GM23338 (cell line): ENCODE measurements at regions not wholly inside any gene's neighbourhood (a gene's known extent, or its start where the extent isn't known, plus 50 kb on each side); places are given as distances from the start of the nearest gene placed in this dataset.

Source experiments
- ATAC-seq: fragments of 200-7000 bp; cut with Tn5 transposase; 3 replicates; pipeline ENCODE4 v1.9.1; 2020
- DNase-seq: peaks from one replicate; pipeline ENCODE4 v3.0.0-alpha.2; 2015; ENCODE audit warnings: low spot score
- H2AFZ ChIP-seq: fragments of 200-600 bp; sonication (generic); 2 replicates; pipeline ENCODE4 v1.8.0; 2016; ENCODE audit warnings: antibody characterized with exemption, mild to moderate bottlenecking, moderate library complexity
- H3F3A ChIP-seq: fragments of 200-600 bp; sonication (generic); replicated peaks from 2 replicates; pipeline ENCODE4 v1.8.0; 2017; ENCODE audit warnings: antibody characterized with exemption, mixed run types, low read depth
- H3K27ac ChIP-seq: fragments of 200-600 bp; sonication (generic); 2 replicates; pipeline ENCODE4 v1.6.1; 2016; ENCODE audit warnings: low read depth
- H3K27me3 ChIP-seq: fragments of 200-600 bp; sonication (generic); 2 replicates; pipeline ENCODE4 v1.8.0; 2016; ENCODE audit warnings: mild to moderate bottlenecking, mixed run types, moderate library complexity; ENCODE audit not compliant: insufficient read depth
- H3K36me3 ChIP-seq: fragments of 200-600 bp; sonication (generic); 2 replicates; pipeline ENCODE4 v1.8.0; 2016; ENCODE audit warnings: mild to moderate bottlenecking; ENCODE audit not compliant: insufficient read depth
- H3K4me1 ChIP-seq: fragments of 200-600 bp; sonication (generic); 2 replicates; pipeline ENCODE4 v1.8.0; 2016; ENCODE audit warnings: mild to moderate bottlenecking, moderate library complexity; ENCODE audit not compliant: insufficient read depth
- H3K4me2 ChIP-seq: fragments of 200-600 bp; sonication (generic); 2 replicates; pipeline ENCODE4 v1.7.1; 2017; ENCODE audit warnings: mixed run types
- H3K4me3 ChIP-seq: fragments of 200-600 bp; sonication (generic); 2 replicates; pipeline ENCODE4 v1.6.1; 2016; ENCODE audit warnings: mixed run types
- H3K79me2 ChIP-seq: fragments of 200-600 bp; sonication (generic); replicated peaks from 2 replicates; pipeline ENCODE4 v1.8.0; 2017; ENCODE audit warnings: mild to moderate bottlenecking; ENCODE audit not compliant: insufficient read depth
- H3K9me2 ChIP-seq: fragments of 200-600 bp; sonication (generic); 2 replicates; pipeline ENCODE4 v1.8.0; 2017; ENCODE audit not compliant: insufficient read depth
- H4K20me1 ChIP-seq: fragments of 200-600 bp; sonication (generic); replicated peaks from 2 replicates; pipeline ENCODE4 v1.8.0; 2017; ENCODE audit warnings: mild to moderate bottlenecking; ENCODE audit not compliant: insufficient read depth
- H3K27ac Mint-ChIP-seq: 2 replicates; pipeline ENCODE4 v1.8.0; 2020; ENCODE audit warnings: inconsistent platforms, mild to moderate bottlenecking, moderate library complexity, mixed read lengths
- H3K27me3 Mint-ChIP-seq: 3 replicates; pipeline ENCODE4 v1.8.0; 2022; ENCODE audit warnings: low read depth, mild to moderate bottlenecking, moderate library complexity, mixed read lengths, inconsistent platforms; ENCODE audit not compliant: insufficient read depth, poor library complexity
- H3K36me3 Mint-ChIP-seq: 3 replicates; pipeline ENCODE4 v1.8.0; 2021; ENCODE audit warnings: low read depth, mild to moderate bottlenecking, inconsistent platforms, moderate library complexity, mixed read lengths
- H3K4me1 Mint-ChIP-seq: 3 replicates; pipeline ENCODE4 v1.8.0; 2020; ENCODE audit warnings: mild to moderate bottlenecking, inconsistent platforms, mixed read lengths
- H3K4me3 Mint-ChIP-seq: 3 replicates; pipeline ENCODE4 v1.8.0; 2021; ENCODE audit warnings: moderate library complexity, mild to moderate bottlenecking, inconsistent platforms, mixed read lengths
- H3K9me3 Mint-ChIP-seq: 3 replicates; pipeline ENCODE4 v1.8.0; 2020; ENCODE audit warnings: moderate library complexity, mild to moderate bottlenecking, inconsistent platforms, mixed read lengths
- CREB1 ChIP-seq: fragments of 250-450 bp; sonication (Bioruptor Pico); IDR thresholded peaks from 2 replicates; pipeline ENCODE4 v1.5.0; 2020; ENCODE audit warnings: low read depth, mild to moderate bottlenecking, moderate library complexity
- CTCF ChIP-seq, 2 experiments: fragments of 200-600 bp in 1 of 2; sonication (generic) in 1 of 2; conservative IDR thresholded peaks; 2 replicates each; pipeline versions ENCODE4 v1.5.1 to v1.6.1; 2016 to 2017; ENCODE audit warnings: antibody characterized with exemption in 2 of 2, low read depth in 2 of 2, mild to moderate bottlenecking in 2 of 2, moderate library complexity in 1 of 2
- ETS1 ChIP-seq: IDR thresholded peaks from 2 replicates; pipeline ENCODE4 v1.6.1; 2016; ENCODE audit warnings: antibody characterized with exemption
- EZH2 ChIP-seq: fragments of 200-600 bp; sonication (generic); IDR thresholded peaks from one replicate; pipeline ENCODE4 v1.8.0; 2017; ENCODE audit warnings: antibody characterized with exemption, mild to moderate bottlenecking, low read depth; ENCODE audit not compliant: unreplicated experiment
- EZH2phosphoT487 ChIP-seq: fragments of 200-600 bp; sonication (generic); IDR thresholded peaks from one replicate; pipeline ENCODE4 v1.8.1; 2018; ENCODE audit warnings: antibody characterized with exemption; ENCODE audit not compliant: unreplicated experiment
- JUNB ChIP-seq: IDR thresholded peaks from one replicate; pipeline ENCODE4 v1.6.1; 2016; ENCODE audit warnings: antibody characterized with exemption; ENCODE audit not compliant: unreplicated experiment
- NANOG ChIP-seq: IDR thresholded peaks from 2 replicates; pipeline ENCODE4 v1.6.1; 2016; ENCODE audit warnings: antibody characterized with exemption, borderline replicate concordance
- POLR2AphosphoS5 ChIP-seq: IDR thresholded peaks from 2 replicates; pipeline ENCODE4 v1.6.1; 2016; ENCODE audit warnings: antibody characterized with exemption, low read depth
- REST ChIP-seq: IDR thresholded peaks from one replicate; pipeline ENCODE4 v1.6.1; 2018; ENCODE audit warnings: antibody characterized with exemption; ENCODE audit not compliant: unreplicated experiment
- STAT1 ChIP-seq: IDR thresholded peaks from one replicate; pipeline ENCODE4 v1.6.1; 2016; ENCODE audit warnings: antibody characterized with exemption; ENCODE audit not compliant: unreplicated experiment
- ZNF114 ChIP-seq: fragments of 250-450 bp; sonication (Bioruptor Pico); IDR thresholded peaks from 2 replicates; pipeline ENCODE4 v1.5.0; 2020; ENCODE audit warnings: mild to moderate bottlenecking, moderate library complexity
- ZNF331 ChIP-seq: fragments of 250-450 bp; sonication (Bioruptor Pico); IDR thresholded peaks from 2 replicates; pipeline ENCODE4 v1.5.0; 2020; ENCODE audit warnings: low read depth, mild to moderate bottlenecking, moderate library complexity
- ZNF462 ChIP-seq: fragments of 250-450 bp; sonication (Bioruptor Pico); IDR thresholded peaks from 2 replicates; pipeline ENCODE4 v1.5.0; 2020; ENCODE audit warnings: mild to moderate bottlenecking, moderate library complexity

GRCh38 chr2:82811946-82812345 lies 1647.1 kb downstream of the SUCLG1 start:
- no peak overlapping the region for H3K27ac ChIP-seq
- no peaks in the 10 kb centered on the region for H3K27me3 Mint-ChIP-seq
- no peaks in the 10 kb centered on the region for H3K9me3 Mint-ChIP-seq
- H3K27ac Mint-ChIP-seq = no peak overlapping the region
- H3K36me3 ChIP-seq = no peaks in the 10 kb centered on the region
- H3K79me2 ChIP-seq = no peaks in the 10 kb centered on the region
- H3K4me1 ChIP-seq = no peaks in the 10 kb centered on the region
- H3F3A ChIP-seq = no peaks in the 10 kb centered on the region
- no peaks in the 10 kb centered on the region for H3K36me3 Mint-ChIP-seq
- H3K4me3 Mint-ChIP-seq = no peak overlapping the region
- no peak overlapping the region for H3K4me2 ChIP-seq
- peaks cover 4% of the 10 kb centered on the region; the same call in 2 of the 3 replicates for H3K4me1 Mint-ChIP-seq
- no peaks in the 10 kb centered on the region for H3K9me2 ChIP-seq
- H4K20me1 ChIP-seq = no peaks in the 10 kb centered on the region
- H3K27me3 ChIP-seq = no peaks in the 10 kb centered on the region
- TF ChIP-seq POLR2AphosphoS5 (no peak), CTCF (conservative IDR thresholded peaks at IDR 0.05; ENCODE audit: low read depth in 2 of 2) (no peak), ZNF114 (no peak), JUNB (no peak), STAT1 (no peak), ZNF331 (CRISPR knock-in tag) (no peak), ZNF462 (CRISPR knock-in tag) (no peak), CREB1 (no peak), EZH2 (no peak), NANOG (no peak), REST (no peak), ETS1 (no peak), EZH2phosphoT487 (no peak)
- no peak for DNase-seq
- no peak overlapping the region for H2AFZ ChIP-seq
- no peak overlapping the region for H3K4me3 ChIP-seq
- ATAC-seq = no peak
